Lung (tissue), 11 donors: ENCODE measurements at regions not wholly inside any gene's neighbourhood (a gene's known extent, or its start where the extent isn't known, plus 50 kb on each side); places are given as distances from the start of the nearest gene placed in this dataset.

Source experiments
- ATAC-seq: fragments of 200-7000 bp; cut with Tn5 transposase; one replicate; pipeline ENCODE4 v1.9.1; 2020; ENCODE audit warnings: moderate number of reproducible peaks; ENCODE audit not compliant: insufficient read depth, low FRiP score
- DNase-seq, 3 donors: peaks; one replicate each; pipeline ENCODE4 v3.0.0-alpha.2; 2013 to 2017
- H3K27ac ChIP-seq, 2 donors: one replicate each; pipeline ENCODE4 v1.5.1; 2013; ENCODE audit warnings: mild to moderate bottlenecking in 2 of 2, moderate library complexity in 2 of 2, control low read depth in 1 of 2, inconsistent platforms in 1 of 2, low read depth in 1 of 2, low read length in 1 of 2
- H3K27me3 ChIP-seq, 3 donors: one replicate each; pipeline ENCODE4 v1.5.1; 2013; ENCODE audit warnings: low read length in 2 of 3; ENCODE audit not compliant: control insufficient read depth in 3 of 3, insufficient read depth in 3 of 3
- H3K36me3 ChIP-seq, 4 donors: one replicate each; pipeline ENCODE4 v1.5.1; 2013; ENCODE audit warnings: low read length in 4 of 4, mild to moderate bottlenecking in 1 of 4, moderate library complexity in 1 of 4; ENCODE audit not compliant: control insufficient read depth in 4 of 4, insufficient read depth in 4 of 4
- H3K4me1 ChIP-seq, 5 donors: one replicate each; pipeline ENCODE4 v1.5.1; 2013; ENCODE audit warnings: low read length in 5 of 5, mild to moderate bottlenecking in 2 of 5, moderate library complexity in 1 of 5; ENCODE audit not compliant: control insufficient read depth in 5 of 5, insufficient read depth in 5 of 5
- H3K4me3 ChIP-seq: one replicate; pipeline ENCODE4 v1.5.1; 2013; ENCODE audit warnings: mild to moderate bottlenecking, control low read depth, moderate library complexity
- H3K9ac ChIP-seq, 2 donors: one replicate each; pipeline ENCODE4 v1.5.1; 2013; ENCODE audit warnings: low read length in 2 of 2, control low read depth in 1 of 2; ENCODE audit not compliant: insufficient read depth in 1 of 2
- H3K9me3 ChIP-seq, 4 donors: one replicate each; pipeline ENCODE4 v1.5.1; 2013; ENCODE audit warnings: low read length in 3 of 4, mild to moderate bottlenecking in 1 of 4, moderate library complexity in 1 of 4; ENCODE audit not compliant: control insufficient read depth in 4 of 4, insufficient read depth in 3 of 4
- WGBS, 2 donors: extraction: QIAGEN DNeasy Blood & Tissue Kit; methylation state at CpG; one replicate each; pipeline ENCODE4 v1.1.7; 2013; 5-methylcytosine and 5-hydroxymethylcytosine counted together
- TF ChIP-seq, protein P1 (sequence below): IDR thresholded peaks from 2 replicates; pipeline ENCODE4 v1.5.1; 2012; ENCODE audit warnings: mild to moderate bottlenecking; ENCODE audit errors: control extremely low read depth, extremely low read depth
- donor health status: control.
- donor health status: control.
- donor health status: Bipolar disorder and iron deficiency.
- donor health status: healthy.
- donor health status: DM: yes; HTN: yes; CAD: no.

DNA sequence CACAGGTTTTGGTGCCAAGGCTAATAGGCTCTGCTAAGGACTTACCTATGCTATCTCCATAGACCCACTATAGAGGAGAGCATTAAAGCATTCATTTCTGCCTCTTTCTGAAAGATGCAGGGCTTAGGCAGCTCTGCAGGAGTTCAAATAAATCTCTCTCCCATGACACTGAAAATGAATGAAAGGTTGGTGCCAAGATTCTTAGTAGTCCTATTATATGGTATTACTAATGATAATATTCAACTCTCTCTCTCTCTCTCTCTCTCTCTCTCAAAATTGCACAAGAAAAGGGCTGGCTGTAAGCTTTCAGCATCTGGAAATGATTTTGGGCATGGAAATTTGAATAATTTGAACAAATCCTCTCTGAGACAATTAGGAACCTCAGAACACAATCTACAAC lies 433.7 kb downstream of the MBD2 start:
- Histone ChIP-seq H3K9me3 (no peaks in the 10 kb centered on the region), H3K36me3 (no peaks in the 10 kb centered on the region), H3K4me1 (no peaks in the 10 kb centered on the region), H3K9ac (no peak overlapping the region), H3K27me3 (no peaks in the 10 kb centered on the region), H3K4me3 (no peak overlapping the region), H3K27ac (no peak overlapping the region)
- no peak for DNase-seq
- TF ChIP-seq, protein P1, sequence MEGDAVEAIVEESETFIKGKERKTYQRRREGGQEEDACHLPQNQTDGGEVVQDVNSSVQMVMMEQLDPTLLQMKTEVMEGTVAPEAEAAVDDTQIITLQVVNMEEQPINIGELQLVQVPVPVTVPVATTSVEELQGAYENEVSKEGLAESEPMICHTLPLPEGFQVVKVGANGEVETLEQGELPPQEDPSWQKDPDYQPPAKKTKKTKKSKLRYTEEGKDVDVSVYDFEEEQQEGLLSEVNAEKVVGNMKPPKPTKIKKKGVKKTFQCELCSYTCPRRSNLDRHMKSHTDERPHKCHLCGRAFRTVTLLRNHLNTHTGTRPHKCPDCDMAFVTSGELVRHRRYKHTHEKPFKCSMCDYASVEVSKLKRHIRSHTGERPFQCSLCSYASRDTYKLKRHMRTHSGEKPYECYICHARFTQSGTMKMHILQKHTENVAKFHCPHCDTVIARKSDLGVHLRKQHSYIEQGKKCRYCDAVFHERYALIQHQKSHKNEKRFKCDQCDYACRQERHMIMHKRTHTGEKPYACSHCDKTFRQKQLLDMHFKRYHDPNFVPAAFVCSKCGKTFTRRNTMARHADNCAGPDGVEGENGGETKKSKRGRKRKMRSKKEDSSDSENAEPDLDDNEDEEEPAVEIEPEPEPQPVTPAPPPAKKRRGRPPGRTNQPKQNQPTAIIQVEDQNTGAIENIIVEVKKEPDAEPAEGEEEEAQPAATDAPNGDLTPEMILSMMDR = no peak
- ATAC-seq = no peak

DNA sequence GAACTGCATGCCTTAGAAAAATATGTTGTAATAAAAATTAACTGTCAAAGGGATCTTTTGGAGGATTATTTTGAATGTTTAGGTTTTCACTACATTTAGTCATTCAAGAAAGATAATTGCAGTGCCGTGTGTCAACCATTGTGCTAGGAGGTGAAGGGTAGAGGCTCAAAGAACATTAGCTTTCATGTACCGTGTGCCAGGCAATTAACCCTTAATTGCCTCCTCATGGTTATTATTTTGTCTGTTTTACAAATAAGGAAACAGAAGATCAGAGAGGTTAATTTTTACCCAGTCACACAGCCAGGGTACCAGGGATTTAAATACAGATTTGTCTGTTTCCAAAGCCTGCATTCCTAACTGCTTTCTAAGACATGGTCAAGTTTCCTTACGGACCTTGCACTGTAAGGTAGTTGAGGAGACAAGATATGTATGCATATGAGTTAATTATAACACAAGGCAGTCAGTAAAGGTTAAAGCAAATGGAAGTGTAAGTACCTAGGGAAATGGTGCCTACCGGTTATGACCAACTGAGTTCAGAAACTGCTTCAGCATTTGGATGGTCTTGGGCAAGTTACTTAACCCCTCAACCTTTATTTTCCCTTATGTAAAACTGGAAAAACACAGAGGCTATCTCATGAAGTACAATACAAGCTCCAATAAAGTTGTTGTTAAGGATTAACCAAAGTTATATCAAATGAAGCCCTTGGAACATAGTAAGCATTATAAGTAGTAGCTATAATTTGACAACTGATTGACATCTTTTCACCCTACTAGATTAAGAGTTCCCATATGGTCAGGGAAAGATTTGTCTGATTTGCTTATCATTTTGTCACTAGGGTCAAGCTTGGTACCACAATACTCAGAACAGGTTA lies 434.9 kb downstream of the MBD2 start:
- Histone ChIP-seq H3K4me1 (no peaks in the 10 kb centered on the region), H3K27ac (no peak overlapping the region), H3K9me3 (no peaks in the 10 kb centered on the region), H3K9ac (no peak overlapping the region), H3K4me3 (no peak overlapping the region), H3K27me3 (no peaks in the 10 kb centered on the region), H3K36me3 (no peaks in the 10 kb centered on the region)
- ATAC-seq (no peak), DNase-seq (no peak)
- WGBS, 2 donors = 79 to 83% methylated on average over 4 of the region's 4 CpGs
- TF ChIP-seq, protein P1 = no peak

DNA sequence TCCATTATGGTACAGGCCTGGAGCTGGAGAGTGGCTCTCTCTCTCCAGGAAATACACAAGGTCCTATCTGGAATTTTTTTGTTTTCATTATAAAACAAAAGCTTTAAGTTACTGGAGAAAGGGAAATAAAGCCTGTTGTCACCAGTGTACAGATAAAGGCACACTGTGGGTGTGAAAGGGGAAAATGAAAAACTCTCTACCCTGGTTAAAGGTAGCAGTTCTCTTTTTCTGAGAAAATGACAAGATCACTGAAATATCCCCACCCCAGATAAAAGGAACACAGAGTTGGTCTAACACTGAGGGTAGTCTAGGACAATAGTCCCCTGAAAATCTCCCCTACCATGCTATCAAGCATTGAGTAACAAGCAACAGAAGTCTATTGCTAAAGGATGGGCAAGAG lies 438.7 kb downstream of the MBD2 start:
- H3K9ac ChIP-seq = no peak overlapping the region

More for the DNA sequence above, 438.7 kb downstream of the MBD2 start:
- Histone ChIP-seq H3K9me3 (no peaks in the 10 kb centered on the region), H3K4me3 (no peak overlapping the region), H3K36me3 (no peaks in the 10 kb centered on the region), H3K27me3 (no peaks in the 10 kb centered on the region), H3K27ac (no peak overlapping the region), H3K4me1 (no peaks in the 10 kb centered on the region)
- DNase-seq = no peak
- ATAC-seq = no peak
- TF ChIP-seq, protein P1 = no peak
